Sigmoid colon (tissue), 6 donors: ENCODE measurements at regions not wholly inside any gene's neighbourhood (a gene's known extent, or its start where the extent isn't known, plus 50 kb on each side); places are given as distances from the start of the nearest gene placed in this dataset.

Source experiments
- DNase-seq: peaks from one replicate; pipeline ENCODE4 v3.0.0-alpha.2; 2019
- H3K27ac ChIP-seq, 4 donors: fragments of 200-600 bp; sonication (generic); one replicate each; pipeline ENCODE4 v1.5.1; 2016 to 2019; ENCODE audit warnings: mild to moderate bottlenecking in 1 of 4
- H3K27me3 ChIP-seq, 3 donors: fragments of 200-600 bp; sonication (generic); one replicate each; pipeline ENCODE4 v1.5.1; 2019; ENCODE audit warnings: mild to moderate bottlenecking in 1 of 3
- H3K36me3 ChIP-seq, 4 donors: fragments of 200-600 bp; sonication (generic); one replicate each; pipeline ENCODE4 v1.5.1; 2016 to 2019
- H3K4me1 ChIP-seq, 4 donors: fragments of 200-600 bp; sonication (generic); one replicate each; pipeline ENCODE4 v1.5.1; 2017 to 2019
- H3K4me3 ChIP-seq, 4 donors: fragments of 200-600 bp; sonication (generic); one replicate each; pipeline ENCODE4 v1.5.1; 2017 to 2019; ENCODE audit warnings: mild to moderate bottlenecking in 2 of 4, moderate library complexity in 1 of 4
- H3K9me3 ChIP-seq, 4 donors: fragments of 200-600 bp in 3 of 4; sonication (generic) in 3 of 4; one replicate each; pipeline versions ENCODE4 v1.5.1 to v1.6.1; 2013 to 2019
- CTCF ChIP-seq, 4 experiments: fragments of 450-650 bp in 3 of 4; fragments of 200-600 bp in 1 of 4; IDR thresholded peaks; one replicate each; pipeline ENCODE4 v1.5.1; 2016 to 2019; ENCODE audit warnings: antibody characterized with exemption in 4 of 4, mild to moderate bottlenecking in 3 of 4, moderate library complexity in 2 of 4
- EP300 ChIP-seq, 4 donors: sonication (generic); formaldehyde crosslinking; IDR thresholded peaks; one replicate each; pipeline ENCODE4 v1.6.1; 2017; ENCODE audit warnings: antibody characterized with exemption in 4 of 4
- POLR2A ChIP-seq, 2 donors: fragments of 450-650 bp; IDR thresholded peaks; one replicate each; pipeline ENCODE4 v1.6.1; 2016; ENCODE audit warnings: antibody characterized with exemption in 2 of 2, mild to moderate bottlenecking in 2 of 2, moderate library complexity in 2 of 2
- POLR2AphosphoS5 ChIP-seq, 4 donors: sonication (generic); formaldehyde crosslinking; IDR thresholded peaks; one replicate each; pipeline ENCODE4 v1.6.1; 2017; ENCODE audit warnings: antibody characterized with exemption in 4 of 4
- WGBS, 2 donors: extraction: QIAGEN DNeasy Blood & Tissue Kit; methylation state at CpG; one replicate each; pipeline ENCODE4 v1.1.7; 2013; 5-methylcytosine and 5-hydroxymethylcytosine counted together
- intact Hi-C: fragments of 100-400 bp; cut with DNase I; formaldehyde crosslinking; loops from one replicate; pipeline ENCODE4 v1.15.1; 2023
- donor health status: healthy with polysubstance abuse.
- donor health status: healthy.

GRCh38 chr9:120281665-120282064 lies 298.3 kb downstream of the CDK5RAP2 start:
- H3K27ac ChIP-seq = no peak overlapping the region
- TF ChIP-seq POLR2AphosphoS5 (IDR thresholded peaks at IDR 0.05) = no peak
- no peak for TF ChIP-seq CTCF (IDR thresholded peaks at IDR 0.05)
- no peak for TF ChIP-seq EP300 (IDR thresholded peaks at IDR 0.05)
- TF ChIP-seq POLR2A (IDR thresholded peaks at IDR 0.05) = no peak
- H3K9me3 ChIP-seq = no peaks in the 10 kb centered on the region
- intact Hi-C loops = no loop called here
- DNase-seq = no peak
- H3K4me3 ChIP-seq = no peak overlapping the region
- H3K4me1 ChIP-seq = no peaks in the 10 kb centered on the region
- no peaks in the 10 kb centered on the region for H3K36me3 ChIP-seq
- H3K27me3 ChIP-seq = no peaks in the 10 kb centered on the region
- WGBS, 2 donors = 75 to 90% methylated on average over 2 of the region's 2 CpGs

DNA sequence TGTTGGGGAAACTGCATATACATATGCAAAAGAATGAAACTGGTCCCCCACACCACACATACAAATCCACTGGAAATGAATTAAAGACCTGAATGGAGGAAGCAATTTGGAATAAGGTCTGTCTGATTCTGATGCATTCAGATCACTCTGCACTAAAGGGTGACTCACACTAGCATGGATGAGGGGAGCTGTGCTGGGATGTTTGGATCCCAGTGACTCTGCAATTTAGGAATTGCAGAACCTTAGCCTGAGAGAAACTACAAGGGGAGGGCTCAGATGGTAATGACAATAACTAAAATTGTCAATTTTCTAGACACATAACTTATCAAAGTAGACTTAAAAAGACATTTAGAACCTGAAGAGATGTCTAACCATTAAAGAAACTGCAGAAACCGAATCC lies 312.0 kb downstream of the CDK5RAP2 start:
- no peaks in the 10 kb centered on the region for H3K36me3 ChIP-seq
- intact Hi-C loops = no loop called here
- WGBS, 2 donors = 80 to 85% methylated on average over 1 of the region's 1 CpG
- DNase-seq = no peak
- H3K4me3 ChIP-seq = no peak overlapping the region
- peaks cover 0 to 3% (median 0%) of the 10 kb centered on the region in 4 donors for H3K9me3 ChIP-seq
- no peaks in the 10 kb centered on the region for H3K4me1 ChIP-seq
- TF ChIP-seq EP300 (IDR thresholded peaks at IDR 0.05) = no peak
- TF ChIP-seq POLR2AphosphoS5 (IDR thresholded peaks at IDR 0.05) = no peak
- no peak for TF ChIP-seq POLR2A (IDR thresholded peaks at IDR 0.05)
- H3K27ac ChIP-seq = no peak overlapping the region
- no peaks in the 10 kb centered on the region for H3K27me3 ChIP-seq

DNA sequence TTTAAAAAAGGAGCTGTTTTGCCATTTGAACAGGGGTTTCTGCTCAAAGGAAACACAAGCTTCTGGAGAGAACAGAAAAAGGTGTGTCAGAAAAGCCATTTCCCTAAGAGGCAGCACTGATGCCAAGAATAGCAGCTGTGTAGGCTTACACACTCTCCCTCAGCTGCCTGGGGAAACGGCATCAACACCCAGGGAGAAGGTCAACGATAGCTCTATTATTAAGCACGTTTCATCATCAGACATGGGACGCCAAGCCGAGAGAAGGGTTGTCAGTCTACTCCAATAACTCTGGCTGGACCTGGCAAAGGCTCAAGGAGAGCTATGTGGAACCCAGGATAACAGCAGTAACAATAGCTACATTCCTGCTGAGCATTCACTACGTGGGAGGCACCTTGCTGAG lies 314.2 kb downstream of the CDK5RAP2 start:
- no peak for DNase-seq
- 66 to 69% methylated on average over 6 of the region's 6 CpGs for WGBS, 2 donors
- H3K4me1 ChIP-seq = no peaks in the 10 kb centered on the region
- peaks cover 0 to 2% (median 0%) of the 10 kb centered on the region in 4 donors for H3K9me3 ChIP-seq
- TF ChIP-seq POLR2A (IDR thresholded peaks at IDR 0.05) (no peak), CTCF (IDR thresholded peaks at IDR 0.05) (no peak)
- no peaks in the 10 kb centered on the region for H3K27me3 ChIP-seq
- intact Hi-C loops = no loop called here
- no peak overlapping the region for H3K27ac ChIP-seq
- H3K36me3 ChIP-seq = no peaks in the 10 kb centered on the region
- H3K4me3 ChIP-seq = no peak overlapping the region

- Histone ChIP-seq H3K27me3 (no peaks in the 10 kb centered on the region), H3K27ac (no peak overlapping the region), H3K4me3 (no peak overlapping the region), H3K4me1 (no peaks in the 10 kb centered on the region), H3K9me3 (no peaks in the 10 kb centered on the region), H3K36me3 (no peaks in the 10 kb centered on the region)
- intact Hi-C loops = no loop called here
- no peak for DNase-seq
- TF ChIP-seq POLR2AphosphoS5 (IDR thresholded peaks at IDR 0.05) (no peak), POLR2A (IDR thresholded peaks at IDR 0.05) (no peak), EP300 (IDR thresholded peaks at IDR 0.05) (no peak), CTCF (IDR thresholded peaks at IDR 0.05) (no peak)
Measured at GRCh38 chr9:120264528-120264927, 315.4 kb downstream of the CDK5RAP2 start.

GRCh38 chr9:120263836-120264235 lies 316.1 kb downstream of the CDK5RAP2 start:
- Histone ChIP-seq H3K27ac (no peak overlapping the region), H3K27me3 (no peaks in the 10 kb centered on the region), H3K36me3 (no peaks in the 10 kb centered on the region), H3K4me3 (no peak overlapping the region), H3K9me3 (no peaks in the 10 kb centered on the region), H3K4me1 (no peaks in the 10 kb centered on the region)
- no peak for TF ChIP-seq EP300 (IDR thresholded peaks at IDR 0.05)
- TF ChIP-seq POLR2A (IDR thresholded peaks at IDR 0.05) = no peak
- no peak for TF ChIP-seq CTCF (IDR thresholded peaks at IDR 0.05)
- no peak for TF ChIP-seq POLR2AphosphoS5 (IDR thresholded peaks at IDR 0.05)
- intact Hi-C loops = no loop called here
- 72 to 82% methylated on average over 4 of the region's 4 CpGs for WGBS, 2 donors
- DNase-seq = no peak
